GM23338 (cell line): ENCODE measurements at regions not wholly inside any gene's neighbourhood (a gene's known extent, or its start where the extent isn't known, plus 50 kb on each side); places are given as distances from the start of the nearest gene placed in this dataset.

Experiments used
- ATAC-seq: fragments of 200-7000 bp; cut with Tn5 transposase; 3 replicates; pipeline ENCODE4 v1.9.1; 2020
- DNase-seq: peaks from one replicate; pipeline ENCODE4 v3.0.0-alpha.2; 2015; ENCODE audit warnings: low spot score
- H2AFZ ChIP-seq: fragments of 200-600 bp; sonication (generic); 2 replicates; pipeline ENCODE4 v1.8.0; 2016; ENCODE audit warnings: antibody characterized with exemption, mild to moderate bottlenecking, moderate library complexity
- H3F3A ChIP-seq: fragments of 200-600 bp; sonication (generic); replicated peaks from 2 replicates; pipeline ENCODE4 v1.8.0; 2017; ENCODE audit warnings: antibody characterized with exemption, mixed run types, low read depth
- H3K27ac ChIP-seq: fragments of 200-600 bp; sonication (generic); 2 replicates; pipeline ENCODE4 v1.6.1; 2016; ENCODE audit warnings: low read depth
- H3K27me3 ChIP-seq: fragments of 200-600 bp; sonication (generic); 2 replicates; pipeline ENCODE4 v1.8.0; 2016; ENCODE audit warnings: mild to moderate bottlenecking, mixed run types, moderate library complexity; ENCODE audit not compliant: insufficient read depth
- H3K36me3 ChIP-seq: fragments of 200-600 bp; sonication (generic); 2 replicates; pipeline ENCODE4 v1.8.0; 2016; ENCODE audit warnings: mild to moderate bottlenecking; ENCODE audit not compliant: insufficient read depth
- H3K4me1 ChIP-seq: fragments of 200-600 bp; sonication (generic); 2 replicates; pipeline ENCODE4 v1.8.0; 2016; ENCODE audit warnings: mild to moderate bottlenecking, moderate library complexity; ENCODE audit not compliant: insufficient read depth
- H3K4me2 ChIP-seq: fragments of 200-600 bp; sonication (generic); 2 replicates; pipeline ENCODE4 v1.7.1; 2017; ENCODE audit warnings: mixed run types
- H3K4me3 ChIP-seq: fragments of 200-600 bp; sonication (generic); 2 replicates; pipeline ENCODE4 v1.6.1; 2016; ENCODE audit warnings: mixed run types
- H3K79me2 ChIP-seq: fragments of 200-600 bp; sonication (generic); replicated peaks from 2 replicates; pipeline ENCODE4 v1.8.0; 2017; ENCODE audit warnings: mild to moderate bottlenecking; ENCODE audit not compliant: insufficient read depth
- H3K9me2 ChIP-seq: fragments of 200-600 bp; sonication (generic); 2 replicates; pipeline ENCODE4 v1.8.0; 2017; ENCODE audit not compliant: insufficient read depth
- H4K20me1 ChIP-seq: fragments of 200-600 bp; sonication (generic); replicated peaks from 2 replicates; pipeline ENCODE4 v1.8.0; 2017; ENCODE audit warnings: mild to moderate bottlenecking; ENCODE audit not compliant: insufficient read depth
- H3K27ac Mint-ChIP-seq: 2 replicates; pipeline ENCODE4 v1.8.0; 2020; ENCODE audit warnings: inconsistent platforms, mild to moderate bottlenecking, moderate library complexity, mixed read lengths
- H3K27me3 Mint-ChIP-seq: 3 replicates; pipeline ENCODE4 v1.8.0; 2022; ENCODE audit warnings: low read depth, mild to moderate bottlenecking, moderate library complexity, mixed read lengths, inconsistent platforms; ENCODE audit not compliant: insufficient read depth, poor library complexity
- H3K36me3 Mint-ChIP-seq: 3 replicates; pipeline ENCODE4 v1.8.0; 2021; ENCODE audit warnings: low read depth, mild to moderate bottlenecking, inconsistent platforms, moderate library complexity, mixed read lengths
- H3K4me1 Mint-ChIP-seq: 3 replicates; pipeline ENCODE4 v1.8.0; 2020; ENCODE audit warnings: mild to moderate bottlenecking, inconsistent platforms, mixed read lengths
- H3K4me3 Mint-ChIP-seq: 3 replicates; pipeline ENCODE4 v1.8.0; 2021; ENCODE audit warnings: moderate library complexity, mild to moderate bottlenecking, inconsistent platforms, mixed read lengths
- H3K9me3 Mint-ChIP-seq: 3 replicates; pipeline ENCODE4 v1.8.0; 2020; ENCODE audit warnings: moderate library complexity, mild to moderate bottlenecking, inconsistent platforms, mixed read lengths
- CREB1 ChIP-seq: fragments of 250-450 bp; sonication (Bioruptor Pico); IDR thresholded peaks from 2 replicates; pipeline ENCODE4 v1.5.0; 2020; ENCODE audit warnings: low read depth, mild to moderate bottlenecking, moderate library complexity
- CTCF ChIP-seq, 2 experiments: fragments of 200-600 bp in 1 of 2; sonication (generic) in 1 of 2; conservative IDR thresholded peaks; 2 replicates each; pipeline versions ENCODE4 v1.5.1 to v1.6.1; 2016 to 2017; ENCODE audit warnings: antibody characterized with exemption in 2 of 2, low read depth in 2 of 2, mild to moderate bottlenecking in 2 of 2, moderate library complexity in 1 of 2
- EZH2 ChIP-seq: fragments of 200-600 bp; sonication (generic); IDR thresholded peaks from one replicate; pipeline ENCODE4 v1.8.0; 2017; ENCODE audit warnings: antibody characterized with exemption, mild to moderate bottlenecking, low read depth; ENCODE audit not compliant: unreplicated experiment
- EZH2phosphoT487 ChIP-seq: fragments of 200-600 bp; sonication (generic); IDR thresholded peaks from one replicate; pipeline ENCODE4 v1.8.1; 2018; ENCODE audit warnings: antibody characterized with exemption; ENCODE audit not compliant: unreplicated experiment
- JUNB ChIP-seq: IDR thresholded peaks from one replicate; pipeline ENCODE4 v1.6.1; 2016; ENCODE audit warnings: antibody characterized with exemption; ENCODE audit not compliant: unreplicated experiment
- POLR2AphosphoS5 ChIP-seq: IDR thresholded peaks from 2 replicates; pipeline ENCODE4 v1.6.1; 2016; ENCODE audit warnings: antibody characterized with exemption, low read depth
- REST ChIP-seq: IDR thresholded peaks from one replicate; pipeline ENCODE4 v1.6.1; 2018; ENCODE audit warnings: antibody characterized with exemption; ENCODE audit not compliant: unreplicated experiment
- STAT1 ChIP-seq: IDR thresholded peaks from one replicate; pipeline ENCODE4 v1.6.1; 2016; ENCODE audit warnings: antibody characterized with exemption; ENCODE audit not compliant: unreplicated experiment
- ZNF114 ChIP-seq: fragments of 250-450 bp; sonication (Bioruptor Pico); IDR thresholded peaks from 2 replicates; pipeline ENCODE4 v1.5.0; 2020; ENCODE audit warnings: mild to moderate bottlenecking, moderate library complexity
- ZNF331 ChIP-seq: fragments of 250-450 bp; sonication (Bioruptor Pico); IDR thresholded peaks from 2 replicates; pipeline ENCODE4 v1.5.0; 2020; ENCODE audit warnings: low read depth, mild to moderate bottlenecking, moderate library complexity
- TF ChIP-seq, protein P1 (sequence below): IDR thresholded peaks from 2 replicates; pipeline ENCODE4 v1.6.1; 2016; ENCODE audit warnings: antibody characterized with exemption

DNA sequence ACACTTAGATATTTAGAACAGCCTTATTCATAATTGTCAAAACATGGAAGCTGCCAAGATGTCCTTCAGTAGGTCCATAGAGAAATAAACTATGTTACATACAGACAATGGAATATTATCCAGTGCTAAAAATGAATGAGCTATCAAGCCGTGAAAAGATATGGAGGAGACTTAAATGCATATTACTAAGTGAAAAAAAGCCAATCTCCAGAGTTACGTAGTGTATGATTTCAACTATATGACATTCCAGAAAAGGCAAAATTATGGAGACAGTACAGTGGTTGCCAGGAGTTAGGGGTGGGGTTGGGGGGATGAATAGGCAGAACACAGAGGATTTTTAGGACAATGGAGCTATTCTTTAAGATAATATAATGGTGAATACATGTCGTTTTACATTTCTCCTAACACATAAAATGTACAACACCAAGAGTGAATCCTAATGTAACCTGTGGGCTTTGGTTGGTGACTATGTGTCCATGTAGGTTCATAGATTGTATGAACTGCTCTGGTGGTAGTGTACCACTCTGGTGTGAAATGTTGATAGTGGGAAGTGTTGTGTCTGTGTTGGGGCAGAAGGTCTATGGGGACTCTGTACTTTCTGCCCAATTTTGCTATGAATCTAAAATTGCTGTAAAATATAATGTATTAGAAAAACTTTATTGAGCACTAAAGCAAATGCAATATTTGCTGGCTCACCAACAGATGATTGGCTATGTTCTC is 122.6 kb downstream of the USP22 start:
- no peaks in the 10 kb centered on the region for H3K9me3 Mint-ChIP-seq
- H3K79me2 ChIP-seq, result no peaks in the 10 kb centered on the region

GRCh38 chr17:20920815-20921199 is 122.0 kb downstream of the USP22 start:
- H3K36me3 Mint-ChIP-seq, result no peaks in the 10 kb centered on the region
- H3K9me2 ChIP-seq, result no peaks in the 10 kb centered on the region
- no peaks in the 10 kb centered on the region for H3K36me3 ChIP-seq
- H3K27ac ChIP-seq, result no peak overlapping the region
- H4K20me1 ChIP-seq, result no peaks in the 10 kb centered on the region
- peak; percentile 7 for DNase-seq
- no peaks in the 10 kb centered on the region; the same call in 1 of the 2 replicates for H3K4me1 ChIP-seq
- no peak overlapping the region for H3K4me3 ChIP-seq
- no peaks in the 10 kb centered on the region for H3K27me3 Mint-ChIP-seq
- no peak overlapping the region for H3K4me3 Mint-ChIP-seq
- H3K79me2 ChIP-seq, result no peaks in the 10 kb centered on the region
- H2AFZ ChIP-seq, result no peak overlapping the region
- no peak overlapping the region for H3K27ac Mint-ChIP-seq
- no peaks in the 10 kb centered on the region for H3K9me3 Mint-ChIP-seq
- no peak for ATAC-seq
- H3K4me1 Mint-ChIP-seq, result no peaks in the 10 kb centered on the region; the same call in 2 of the 3 replicates
- no peak overlapping the region for H3K4me2 ChIP-seq
- no peaks in the 10 kb centered on the region for H3F3A ChIP-seq
- no peaks in the 10 kb centered on the region for H3K27me3 ChIP-seq
- TF ChIP-seq EZH2phosphoT487, result no peak
- no peak for TF ChIP-seq CTCF (conservative IDR thresholded peaks at IDR 0.05; ENCODE audit: low read depth in 2 of 2)
- no peak for TF ChIP-seq STAT1
- TF ChIP-seq EZH2, result no peak
- TF ChIP-seq, protein P1, sequence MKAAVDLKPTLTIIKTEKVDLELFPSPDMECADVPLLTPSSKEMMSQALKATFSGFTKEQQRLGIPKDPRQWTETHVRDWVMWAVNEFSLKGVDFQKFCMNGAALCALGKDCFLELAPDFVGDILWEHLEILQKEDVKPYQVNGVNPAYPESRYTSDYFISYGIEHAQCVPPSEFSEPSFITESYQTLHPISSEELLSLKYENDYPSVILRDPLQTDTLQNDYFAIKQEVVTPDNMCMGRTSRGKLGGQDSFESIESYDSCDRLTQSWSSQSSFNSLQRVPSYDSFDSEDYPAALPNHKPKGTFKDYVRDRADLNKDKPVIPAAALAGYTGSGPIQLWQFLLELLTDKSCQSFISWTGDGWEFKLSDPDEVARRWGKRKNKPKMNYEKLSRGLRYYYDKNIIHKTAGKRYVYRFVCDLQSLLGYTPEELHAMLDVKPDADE, result no peak
- no peak for TF ChIP-seq ZNF114
- TF ChIP-seq POLR2AphosphoS5, result no peak
- TF ChIP-seq ZNF331 (CRISPR knock-in tag), result no peak
- no peak for TF ChIP-seq JUNB
- TF ChIP-seq CREB1 (CRISPR knock-in tag), result no peak
- TF ChIP-seq REST, result no peak

More for the DNA sequence above, 122.6 kb downstream of the USP22 start:
- H3K4me1 Mint-ChIP-seq, result no peaks in the 10 kb centered on the region; the same call in 2 of the 3 replicates
- Histone ChIP-seq H4K20me1 (no peaks in the 10 kb centered on the region), H3K4me3 (no peak overlapping the region), H3K27me3 (no peaks in the 10 kb centered on the region), H3K4me2 (no peak overlapping the region), H3K9me2 (no peaks in the 10 kb centered on the region), H2AFZ (no peak overlapping the region), H3K4me1 (no peaks in the 10 kb centered on the region; the same call in 1 of the 2 replicates), H3K27ac (no peak overlapping the region), H3K36me3 (no peaks in the 10 kb centered on the region), H3F3A (no peaks in the 10 kb centered on the region)
- DNase-seq (no peak), ATAC-seq (no peak)
- H3K36me3 Mint-ChIP-seq, result no peaks in the 10 kb centered on the region
- no peak overlapping the region for H3K27ac Mint-ChIP-seq
- TF ChIP-seq JUNB, result no peak
- TF ChIP-seq CTCF (conservative IDR thresholded peaks at IDR 0.05; ENCODE audit: low read depth in 2 of 2), result no peak
- no peak overlapping the region for H3K4me3 Mint-ChIP-seq
- no peaks in the 10 kb centered on the region for H3K27me3 Mint-ChIP-seq
